B cell (primary cell): ENCODE measurements at regions not wholly inside any gene's neighbourhood (a gene's known extent, or its start where the extent isn't known, plus 50 kb on each side); places are given as distances from the start of the nearest gene placed in this dataset.

Experiments used
- CTCF ChIP-seq: fragments of 200-600 bp; IDR thresholded peaks from one replicate; pipeline ENCODE4 v1.8.0; 2022; ENCODE audit warnings: antibody characterized with exemption, mild to moderate bottlenecking
- EZH2 ChIP-seq: IDR thresholded peaks from 2 replicates; pipeline ENCODE4 v1.6.1; 2012; ENCODE audit warnings: borderline replicate concordance, low read depth, mild to moderate bottlenecking, moderate library complexity, low read length; ENCODE audit not compliant: insufficient read depth, poor library complexity, severe bottlenecking

GRCh38 chr5:161212123-161212712 is 334.3 kb downstream of the GABRB2 start:
- TF ChIP-seq EZH2 (no peak), CTCF (no peak)
